Thoracic aorta (tissue), 2 donors: ENCODE measurements at regions not wholly inside any gene's neighbourhood (a gene's known extent, or its start where the extent isn't known, plus 50 kb on each side); places are given as distances from the start of the nearest gene placed in this dataset.

Experiments
- ATAC-seq: fragments of 150-250 bp; one replicate; pipeline ENCODE4 v1.8.0; 2017; ENCODE audit warnings: low read depth; ENCODE audit not compliant: insufficient number of reproducible peaks, low FRiP score
- DNase-seq: peaks from one replicate; pipeline ENCODE4 v3.0.0-alpha.2; 2020; ENCODE audit warnings: low spot score
- H3K27ac ChIP-seq, 2 donors: fragments of 200-600 bp; sonication (generic); 1 replicate in 1 of 2; 2 replicates in 1 of 2; pipeline ENCODE4 v1.5.1; 2016; ENCODE audit warnings: mild to moderate bottlenecking in 2 of 2, moderate library complexity in 2 of 2
- H3K27me3 ChIP-seq: fragments of 200-600 bp; sonication (generic); replicated peaks from 2 replicates; pipeline ENCODE4 v1.6.0; 2016; ENCODE audit warnings: mild to moderate bottlenecking; ENCODE audit not compliant: insufficient read depth
- H3K36me3 ChIP-seq: fragments of 200-600 bp; sonication (generic); one replicate; pipeline ENCODE4 v1.5.1; 2016
- H3K4me1 ChIP-seq, 2 donors: fragments of 200-600 bp; sonication (generic); 1 replicate in 1 of 2; 2 replicates in 1 of 2; pipeline versions ENCODE4 v1.5.1 to v1.6.0; 2016; ENCODE audit warnings: low read depth in 2 of 2, mild to moderate bottlenecking in 1 of 2; ENCODE audit not compliant: control insufficient read depth in 1 of 2
- H3K4me3 ChIP-seq: fragments of 200-600 bp; sonication (generic); 2 replicates; pipeline ENCODE4 v1.5.1; 2016; ENCODE audit warnings: mild to moderate bottlenecking
- H3K9me3 ChIP-seq: fragments of 200-600 bp; sonication (generic); 2 replicates; pipeline ENCODE4 v1.5.1; 2016
- CTCF ChIP-seq: fragments of 200-600 bp; sonication (generic); IDR thresholded peaks from one replicate; pipeline ENCODE4 v1.5.1; 2019; ENCODE audit warnings: antibody characterized with exemption

GRCh38 chr22:25485626-25486545, 78.6 kb upstream of the GRK3 start:
- DNase-seq (no peak), ATAC-seq (no peak)
- peaks cover 4 to 17% of the 10 kb centered on the region in 2 donors for H3K4me1 ChIP-seq
- H3K27ac ChIP-seq, result no peak overlapping the region
- TF ChIP-seq CTCF, result no peak
- no peaks in the 10 kb centered on the region for H3K9me3 ChIP-seq
- H3K36me3 ChIP-seq, result no peaks in the 10 kb centered on the region
- no peaks in the 10 kb centered on the region for H3K27me3 ChIP-seq
- no peak overlapping the region for H3K4me3 ChIP-seq

GRCh38 chr22:25487508-25487907, 77.0 kb upstream of the GRK3 start:
- no peaks in the 10 kb centered on the region for H3K36me3 ChIP-seq
- no peak for DNase-seq
- H3K9me3 ChIP-seq, result no peaks in the 10 kb centered on the region
- no peaks in the 10 kb centered on the region for H3K27me3 ChIP-seq
- no peak for TF ChIP-seq CTCF
- no peak for ATAC-seq
- no peak overlapping the region for H3K27ac ChIP-seq
- H3K4me1 ChIP-seq, result peaks cover 4 to 17% of the 10 kb centered on the region in 2 donors
- H3K4me3 ChIP-seq, result no peak overlapping the region

- Histone ChIP-seq H3K36me3 (no peaks in the 10 kb centered on the region), H3K4me3 (no peak overlapping the region), H3K4me1 (peaks cover 4 to 10% of the 10 kb centered on the region in 2 donors), H3K9me3 (no peaks in the 10 kb centered on the region), H3K27ac (no peak overlapping the region), H3K27me3 (no peaks in the 10 kb centered on the region)
- no peak for ATAC-seq
- TF ChIP-seq CTCF, result no peak
- DNase-seq, result peak; percentile 9
These were observed 76.0 kb upstream of the GRK3 start for GRCh38 chr22:25488244-25489020.

- no peaks in the 10 kb centered on the region for H3K36me3 ChIP-seq
- no peaks in the 10 kb centered on the region for H3K27me3 ChIP-seq
- H3K9me3 ChIP-seq, result no peaks in the 10 kb centered on the region
- no peak for DNase-seq
- no peak for TF ChIP-seq CTCF
- ATAC-seq, result no peak
- H3K4me3 ChIP-seq, result no peak overlapping the region
- H3K27ac ChIP-seq, result no peak overlapping the region
- peaks cover 4 to 8% of the 10 kb centered on the region in 2 donors for H3K4me1 ChIP-seq
These were observed 74.5 kb upstream of the GRK3 start for GRCh38 chr22:25489947-25490346.

GRCh38 chr22:25490896-25491295, 73.6 kb upstream of the GRK3 start:
- Histone ChIP-seq H3K27ac (no peak overlapping the region), H3K36me3 (no peaks in the 10 kb centered on the region), H3K27me3 (no peaks in the 10 kb centered on the region), H3K9me3 (no peaks in the 10 kb centered on the region), H3K4me1 (peaks cover 4 to 8% of the 10 kb centered on the region in 2 donors), H3K4me3 (no peak overlapping the region)
- DNase-seq (no peak), ATAC-seq (no peak)
- no peak for TF ChIP-seq CTCF
